K562 (cell line): ENCODE measurements at regions not wholly inside any gene's neighbourhood (a gene's known extent, or its start where the extent isn't known, plus 50 kb on each side); places are given as distances from the start of the nearest gene placed in this dataset.

Source experiments
- ATAC-seq: fragments of 200-7000 bp; cut with Tn5 transposase; 3 replicates; pipeline ENCODE4 v1.9.1; 2020; ENCODE audit warnings: moderate library complexity
- BruUV-seq: library from RNA; stranded (reverse); fragments of 400-500 nt; replicated peaks from 2 replicates; lab custom pipeline; 2021; lab: Mats Ljungman, UMichigan
- CTCF ChIA-PET: fragments of 300-600 bp; formaldehyde crosslinking; extraction: SDS; loops from one replicate; lab custom pipeline; 2021; ENCODE audit warnings: low intra/inter-chr PET ratio; lab: Yijun Ruan, JAX
- POLR2A ChIA-PET: fragments of 300-600, 350-650 bp; sonication (Branson Sonifier 250); formaldehyde crosslinking; extraction: SDS; loops from one replicate; lab custom pipeline; 2021; ENCODE audit warnings: antibody characterized with exemption, inconsistent platforms; lab: Yijun Ruan, JAX
- DNase-seq, 4 experiments: peaks; one replicate each; pipeline versions ENCODE4 v3.0.0 to v3.0.0-alpha.2; 2011 to 2018; ENCODE audit warnings: low spot score in 3 of 4, mixed read lengths in 3 of 4; ENCODE audit errors: extremely low read depth in 1 of 4
- FAIRE-seq: peaks from 2 replicates; lab custom pipeline; 2011; peaks lifted over from hg19 to GRCh38; lab: Jason Lieb, UNC
- H2AFZ ChIP-seq: 2 replicates; pipeline ENCODE4 v1.6.0; 2011; ENCODE audit warnings: low read depth, low read length, control low read depth, inconsistent platforms
- H3K27ac ChIP-seq: fragments of 200-600 bp; 3 replicates; pipeline ENCODE4 v1.8.0; 2011; ENCODE audit warnings: low read depth, mild to moderate bottlenecking, control low read depth, inconsistent platforms, low read length, moderate library complexity, mixed read lengths; ENCODE audit errors: extremely low read depth
- H3K27me3 ChIP-seq, 2 experiments: fragments of 300-600 bp in 1 of 2; 2 replicates in 1 of 2; 3 replicates in 1 of 2; pipeline versions ENCODE4 v1.6.0 to v1.8.0; 2011; ENCODE audit warnings: inconsistent platforms in 2 of 2, low read length in 2 of 2, mild to moderate bottlenecking in 1 of 2, mixed read lengths in 1 of 2, moderate library complexity in 1 of 2; ENCODE audit not compliant: control insufficient read depth in 2 of 2, insufficient read depth in 2 of 2
- H3K36me3 ChIP-seq: fragments of 300-600 bp; 3 replicates; pipeline ENCODE4 v1.8.0; 2011; ENCODE audit warnings: mild to moderate bottlenecking, low read length, inconsistent platforms; ENCODE audit not compliant: control insufficient read depth, insufficient read depth
- H3K4me1 ChIP-seq, 2 experiments: fragments of 200-600 bp in 1 of 2; replicated peaks in 1 of 2; 2 replicates in 1 of 2; 3 replicates in 1 of 2; pipeline versions ENCODE4 v1.5.1 to v1.8.0; 2011; ENCODE audit warnings: inconsistent platforms in 2 of 2, low read length in 2 of 2, mild to moderate bottlenecking in 1 of 2, mixed read lengths in 1 of 2, moderate library complexity in 1 of 2; ENCODE audit not compliant: control insufficient read depth in 2 of 2, insufficient read depth in 2 of 2
- H3K4me2 ChIP-seq: 2 replicates; pipeline ENCODE4 v1.6.1; 2011; ENCODE audit warnings: low read length, control low read depth, inconsistent platforms, mixed read lengths; ENCODE audit not compliant: insufficient read depth
- H3K4me3 ChIP-seq: fragments of 200-600 bp; sonication (generic), shearing (Covaris generic); 2 replicates; pipeline ENCODE4 v1.5.1; 2016; ENCODE audit warnings: control low read depth, inconsistent platforms
- H3K79me2 ChIP-seq: fragments of 200-600 bp; 3 replicates; pipeline ENCODE4 v1.8.0; 2011; ENCODE audit warnings: low read length, inconsistent platforms; ENCODE audit not compliant: control insufficient read depth, insufficient read depth
- H3K9ac ChIP-seq, 2 experiments: 2 replicates each; pipeline versions ENCODE4 v1.6.0 to v1.6.1; 2011; ENCODE audit warnings: low read depth in 2 of 2, low read length in 2 of 2, control low read depth in 1 of 2, inconsistent platforms in 1 of 2, mild to moderate bottlenecking in 1 of 2, mixed read lengths in 1 of 2; ENCODE audit not compliant: insufficient read depth in 1 of 2
- H3K9me1 ChIP-seq: one replicate; pipeline ENCODE4 v1.6.0; 2011; ENCODE audit warnings: inconsistent platforms, mild to moderate bottlenecking, low read length, moderate library complexity; ENCODE audit not compliant: control insufficient read depth, insufficient read depth
- H3K9me3 ChIP-seq: replicated peaks from 2 replicates; pipeline ENCODE4 v1.5.1; 2011; ENCODE audit warnings: low read depth, low read length, inconsistent platforms; ENCODE audit not compliant: control insufficient read depth, insufficient read depth
- H4K20me1 ChIP-seq: replicated peaks from 2 replicates; pipeline ENCODE4 v1.6.1; 2011; ENCODE audit warnings: low read length, inconsistent platforms, mixed read lengths; ENCODE audit not compliant: control insufficient read depth, insufficient read depth
- BCL6 ChIP-seq: fragments of 250-450 bp; sonication (Bioruptor Pico); IDR thresholded peaks from 2 replicates; pipeline ENCODE4 v1.4.0; 2020
- GATAD2A ChIP-seq: fragments of 450-650 bp; IDR thresholded peaks from 2 replicates; pipeline ENCODE4 v1.6.1; 2017
- GTF2E2 ChIP-seq: fragments of 200-800 bp; sonication (Bioruptor generic); IDR thresholded peaks from 2 replicates; pipeline ENCODE4 v1.6.1; 2016; ENCODE audit warnings: missing genetic modification characterization, missing compliant biosample characterization
- HDGF ChIP-seq: fragments of 450-650 bp; IDR thresholded peaks from 2 replicates; pipeline ENCODE4 v1.6.1; 2016
- JUNB ChIP-seq: fragments of 450-650 bp; formaldehyde crosslinking; conservative IDR thresholded peaks from 2 replicates; pipeline ENCODE4 v1.4.0; 2020; ENCODE audit warnings: mild to moderate bottlenecking
- NFATC3 ChIP-seq: fragments of 450-650 bp; IDR thresholded peaks from 2 replicates; pipeline ENCODE4 v1.6.1; 2017; ENCODE audit warnings: mild to moderate bottlenecking
- THAP7 ChIP-seq: fragments of 250-450 bp; sonication (Bioruptor Pico); IDR thresholded peaks from 2 replicates; pipeline ENCODE4 v1.5.0; 2021
- ZNF3 ChIP-seq: fragments of 250-450 bp; sonication (Bioruptor Pico); IDR thresholded peaks from 2 replicates; pipeline ENCODE4 v1.5.0; 2021; ENCODE audit warnings: mild to moderate bottlenecking, moderate library complexity
- WGBS: fragments of 100-300 bp; shearing (Covaris generic); methylation state at CpG from one replicate; pipeline ENCODE4 v1.1.6; 2016; ENCODE audit warnings: low coverage, mixed read lengths; ENCODE audit not compliant: insufficient coverage; ENCODE audit errors: missing lambda C conversion rate; 5-methylcytosine and 5-hydroxymethylcytosine counted together
- in situ Hi-C: fragments of 300-500 bp; cut with MboI; formaldehyde crosslinking; loops from 4 replicates; pipeline ENCODE4 v1.15.0; 2018; ENCODE audit warnings: inconsistent platforms, mixed read lengths
- intact Hi-C: fragments of 100-400 bp; cut with micrococcal nuclease; formaldehyde crosslinking; loops from 2 replicates; pipeline ENCODE4 v1.14.2; 2022

GRCh38 chr4:117428536-117428935 is 343.2 kb upstream of the TRAM1L1 start:
- DNase-seq, result no peak
- no peak overlapping the region for H3K4me2 ChIP-seq
- POLR2A ChIA-PET, result no interaction called here
- no peak overlapping the region for H3K4me3 ChIP-seq
- TF ChIP-seq NFATC3, result no peak
- H3K9ac ChIP-seq, result no peak overlapping the region
- no peaks in the 10 kb centered on the region for H4K20me1 ChIP-seq
- H3K27me3 ChIP-seq, result no peaks in the 10 kb centered on the region
- 0% methylated on average over 1 of the region's 1 CpG for WGBS
- H3K27ac ChIP-seq, result no peak overlapping the region
- CTCF ChIA-PET, result no interaction called here
- intact Hi-C loops, result no loop called here
- no peak for FAIRE-seq
- H3K4me1 ChIP-seq, result no peaks in the 10 kb centered on the region
- H3K9me1 ChIP-seq, result no peaks in the 10 kb centered on the region
- H3K79me2 ChIP-seq, result no peaks in the 10 kb centered on the region
- BruUV-seq, result no TSS peak
- H3K9me3 ChIP-seq, result no peaks in the 10 kb centered on the region; the same call in 1 of the 2 replicates
- in situ Hi-C loops, result no loop called here
- H2AFZ ChIP-seq, result no peak overlapping the region
- H3K36me3 ChIP-seq, result no peaks in the 10 kb centered on the region
- no peak for ATAC-seq

- DNase-seq, result no peak
Observed at GRCh38 chr4:117429061-117429460, 343.7 kb upstream of the TRAM1L1 start.

More at GRCh38 chr4:117429061-117429460, 343.7 kb upstream of the TRAM1L1 start:
- CTCF ChIA-PET, result no interaction called here
- Histone ChIP-seq H3K9me3 (no peaks in the 10 kb centered on the region; the same call in 1 of the 2 replicates), H3K9ac (no peak overlapping the region), H3K27ac (no peak overlapping the region), H3K4me1 (no peaks in the 10 kb centered on the region), H3K4me3 (no peak overlapping the region), H3K27me3 (no peaks in the 10 kb centered on the region), H4K20me1 (no peaks in the 10 kb centered on the region), H3K9me1 (no peaks in the 10 kb centered on the region), H3K79me2 (no peaks in the 10 kb centered on the region), H2AFZ (no peak overlapping the region), H3K36me3 (no peaks in the 10 kb centered on the region), H3K4me2 (no peak overlapping the region)
- POLR2A ChIA-PET, result no interaction called here
- TF ChIP-seq HDGF (no peak), ZNF3 (CRISPR knock-in tag) (no peak), GTF2E2 (tag) (no peak), GATAD2A (no peak), BCL6 (no peak), THAP7 (no peak), JUNB (no peak)
- ATAC-seq (no peak), FAIRE-seq (no peak)
- BruUV-seq, result no TSS peak
- 0% methylated on average over 1 of the region's 2 CpGs for WGBS
- in situ Hi-C loops, result no loop called here
- intact Hi-C loops, result no loop called here
